H1 (cell line): ENCODE measurements at regions not wholly inside any gene's neighbourhood (a gene's known extent, or its start where the extent isn't known, plus 50 kb on each side); places are given as distances from the start of the nearest gene placed in this dataset.

ENCODE experiments used
- POLR2A ChIP-seq, 2 experiments: IDR thresholded peaks; 1 replicate in 1 of 2; 2 replicates in 1 of 2; pipeline ENCODE4 v1.6.1; 2011; ENCODE audit warnings: low read depth in 2 of 2, low read length in 2 of 2, mild to moderate bottlenecking in 2 of 2; ENCODE audit errors: control extremely low read depth in 1 of 2
- POLR2AphosphoS5 ChIP-seq: IDR thresholded peaks from 2 replicates; pipeline ENCODE4 v1.6.1; 2011; ENCODE audit warnings: low read depth, low read length
- SRF ChIP-seq: IDR thresholded peaks from 2 replicates; pipeline ENCODE4 v1.6.1; 2011; ENCODE audit warnings: mild to moderate bottlenecking, low read depth, low read length, moderate library complexity
- TCF12 ChIP-seq: IDR thresholded peaks from 2 replicates; pipeline ENCODE4 v1.6.1; 2011; ENCODE audit warnings: low read depth, mild to moderate bottlenecking, low read length
- TF ChIP-seq, protein P1 (sequence below): IDR thresholded peaks from 2 replicates; pipeline ENCODE4 v1.6.1; 2012; ENCODE audit warnings: inconsistent platforms
- TF ChIP-seq, protein P2 (sequence below), 3 experiments: IDR thresholded peaks; 1 replicate in 2 of 3; 2 replicates in 1 of 3; pipeline versions ENCODE4 v1.5.1 to v1.6.1; 2011; ENCODE audit warnings: low read length in 3 of 3, mild to moderate bottlenecking in 3 of 3, inconsistent platforms in 2 of 3, low read depth in 1 of 3, moderate library complexity in 1 of 3; ENCODE audit not compliant: insufficient read depth in 1 of 3; ENCODE audit errors: control extremely low read depth in 1 of 3

DNA sequence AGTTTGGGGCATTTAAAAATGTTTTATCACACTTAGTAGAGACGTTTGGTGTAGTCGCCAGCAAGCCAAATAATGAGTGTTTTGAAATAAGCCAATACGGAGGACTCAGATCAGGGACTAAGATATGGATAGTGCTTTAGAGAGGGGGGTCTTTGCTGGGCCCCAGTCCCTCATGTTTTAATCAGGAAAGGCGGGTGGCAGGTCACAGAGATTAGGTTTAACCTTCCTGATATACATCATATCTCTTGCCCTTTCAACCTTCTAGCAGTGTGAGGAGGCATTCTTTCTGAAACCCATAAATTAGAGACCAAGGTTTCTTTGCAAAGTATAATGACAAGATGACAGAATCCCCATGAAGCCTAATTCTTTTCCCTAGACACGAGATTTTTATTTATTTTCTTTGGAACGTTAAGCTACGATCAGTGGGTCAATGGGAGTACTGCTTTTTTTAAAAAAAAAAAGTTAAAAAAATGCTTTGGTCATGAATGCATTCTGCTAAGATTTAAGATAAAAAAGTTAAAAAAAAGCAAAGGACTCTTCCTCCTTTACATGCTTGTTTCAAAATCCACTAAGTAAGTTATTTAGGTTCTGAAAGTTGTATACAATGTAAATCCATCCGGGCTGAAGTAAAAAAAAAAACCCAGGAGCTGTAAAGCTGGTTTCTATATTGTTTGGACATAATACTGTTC lies 572.1 kb upstream of the SALL1 start:
- no peak for TF ChIP-seq SRF
- TF ChIP-seq, protein P1, sequence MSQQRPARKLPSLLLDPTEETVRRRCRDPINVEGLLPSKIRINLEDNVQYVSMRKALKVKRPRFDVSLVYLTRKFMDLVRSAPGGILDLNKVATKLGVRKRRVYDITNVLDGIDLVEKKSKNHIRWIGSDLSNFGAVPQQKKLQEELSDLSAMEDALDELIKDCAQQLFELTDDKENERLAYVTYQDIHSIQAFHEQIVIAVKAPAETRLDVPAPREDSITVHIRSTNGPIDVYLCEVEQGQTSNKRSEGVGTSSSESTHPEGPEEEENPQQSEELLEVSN = no peak
- TF ChIP-seq POLR2AphosphoS5 = no peak
- TF ChIP-seq, protein P2, sequence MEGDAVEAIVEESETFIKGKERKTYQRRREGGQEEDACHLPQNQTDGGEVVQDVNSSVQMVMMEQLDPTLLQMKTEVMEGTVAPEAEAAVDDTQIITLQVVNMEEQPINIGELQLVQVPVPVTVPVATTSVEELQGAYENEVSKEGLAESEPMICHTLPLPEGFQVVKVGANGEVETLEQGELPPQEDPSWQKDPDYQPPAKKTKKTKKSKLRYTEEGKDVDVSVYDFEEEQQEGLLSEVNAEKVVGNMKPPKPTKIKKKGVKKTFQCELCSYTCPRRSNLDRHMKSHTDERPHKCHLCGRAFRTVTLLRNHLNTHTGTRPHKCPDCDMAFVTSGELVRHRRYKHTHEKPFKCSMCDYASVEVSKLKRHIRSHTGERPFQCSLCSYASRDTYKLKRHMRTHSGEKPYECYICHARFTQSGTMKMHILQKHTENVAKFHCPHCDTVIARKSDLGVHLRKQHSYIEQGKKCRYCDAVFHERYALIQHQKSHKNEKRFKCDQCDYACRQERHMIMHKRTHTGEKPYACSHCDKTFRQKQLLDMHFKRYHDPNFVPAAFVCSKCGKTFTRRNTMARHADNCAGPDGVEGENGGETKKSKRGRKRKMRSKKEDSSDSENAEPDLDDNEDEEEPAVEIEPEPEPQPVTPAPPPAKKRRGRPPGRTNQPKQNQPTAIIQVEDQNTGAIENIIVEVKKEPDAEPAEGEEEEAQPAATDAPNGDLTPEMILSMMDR (IDR thresholded peaks at IDR 0.05; ENCODE audit: control extremely low read depth in 1 of 3, insufficient read depth in 1 of 3, low read depth in 1 of 3, low read length in 3 of 3) = no peak
- no peak for TF ChIP-seq POLR2A (IDR thresholded peaks at IDR 0.05; ENCODE audit: control extremely low read depth in 1 of 2, low read depth in 2 of 2, low read length in 2 of 2)
- TF ChIP-seq TCF12 = no peak
